IMR-90 (cell line): ENCODE measurements at regions not wholly inside any gene's neighbourhood (a gene's known extent, or its start where the extent isn't known, plus 50 kb on each side); places are given as distances from the start of the nearest gene placed in this dataset.

ENCODE experiments used
- ATAC-seq: fragments of 200-7000 bp; cut with Tn5 transposase; 2 replicates; pipeline ENCODE4 v1.9.1; 2020; ENCODE audit warnings: low read depth, mild to moderate bottlenecking, moderate library complexity
- BruUV-seq: library from RNA; stranded (reverse); fragments of 400-500 nt; replicated peaks from 2 replicates; lab custom pipeline; 2021; lab: Mats Ljungman, UMichigan
- CTCF ChIA-PET: fragments of 300-600 bp; formaldehyde crosslinking; extraction: SDS; loops from one replicate; lab custom pipeline; 2021; ENCODE audit warnings: antibody characterized with exemption; lab: Yijun Ruan, JAX
- POLR2A ChIA-PET: fragments of 300-600 bp; sonication (Branson Sonifier 250); formaldehyde crosslinking; loops from one replicate; lab custom pipeline; 2022; ENCODE audit warnings: antibody characterized with exemption; ENCODE audit not compliant: unreplicated experiment; lab: Charles Lee
- DNase-seq: peaks from one replicate; pipeline ENCODE4 v3.0.0; 2013
- H2AFZ ChIP-seq: replicated peaks from 2 replicates; pipeline ENCODE3; 2013; ENCODE audit warnings: low read length, mild to moderate bottlenecking; ENCODE audit not compliant: poor library complexity
- H2AK5ac ChIP-seq: 2 replicates; pipeline ENCODE4 v1.6.1; 2013; ENCODE audit warnings: low read depth, low read length, inconsistent platforms
- H2AK9ac ChIP-seq: replicated peaks from 2 replicates; pipeline ENCODE3; 2013; ENCODE audit warnings: mild to moderate bottlenecking, low read depth, low read length, moderate library complexity; ENCODE audit not compliant: poor library complexity
- H2BK120ac ChIP-seq: 2 replicates; pipeline ENCODE4 v1.6.1; 2013; ENCODE audit warnings: low read depth, low read length, inconsistent platforms
- H2BK15ac ChIP-seq: 3 replicates; pipeline ENCODE4 v1.6.1; 2013; ENCODE audit warnings: low read depth, low read length, inconsistent platforms
- H2BK20ac ChIP-seq: 2 replicates; pipeline ENCODE4 v1.6.1; 2013; ENCODE audit warnings: low read depth, mild to moderate bottlenecking, inconsistent platforms, low read length, moderate library complexity
- H2BK5ac ChIP-seq: 2 replicates; pipeline ENCODE4 v1.6.1; 2013; ENCODE audit warnings: mild to moderate bottlenecking, low read depth, low read length, inconsistent platforms; ENCODE audit not compliant: poor library complexity, severe bottlenecking
- H3K14ac ChIP-seq: replicated peaks from 2 replicates; pipeline ENCODE4 v1.6.1; 2013; ENCODE audit warnings: low read depth, low read length, inconsistent platforms
- H3K18ac ChIP-seq: 2 replicates; pipeline ENCODE4 v1.6.1; 2013; ENCODE audit warnings: low read depth, low read length, control low read depth
- H3K23ac ChIP-seq: 2 replicates; pipeline ENCODE4 v1.6.1; 2013; ENCODE audit warnings: low read depth, low read length, inconsistent platforms
- H3K27ac ChIP-seq: 2 replicates; pipeline ENCODE4 v1.5.1; 2013; ENCODE audit warnings: mild to moderate bottlenecking, control low read depth, low read length; ENCODE audit not compliant: insufficient read depth
- H3K27me3 ChIP-seq: 2 replicates; pipeline ENCODE4 v1.6.1; 2013; ENCODE audit warnings: low read length; ENCODE audit not compliant: control insufficient read depth, insufficient read depth
- H3K36me3 ChIP-seq: 2 replicates; pipeline ENCODE4 v1.6.1; 2013; ENCODE audit warnings: low read length, mixed read lengths; ENCODE audit not compliant: control insufficient read depth, insufficient read depth
- H3K4ac ChIP-seq: 2 replicates; pipeline ENCODE4 v1.6.1; 2013; ENCODE audit warnings: low read depth, low read length, inconsistent platforms
- H3K4me1 ChIP-seq: 2 replicates; pipeline ENCODE4 v1.6.1; 2013; ENCODE audit warnings: low read length, mixed read lengths; ENCODE audit not compliant: control insufficient read depth, insufficient read depth
- H3K4me2 ChIP-seq: 2 replicates; pipeline ENCODE4 v1.6.1; 2013; ENCODE audit warnings: low read depth, mild to moderate bottlenecking, control low read depth, low read length, moderate library complexity
- H3K4me3 ChIP-seq: 2 replicates; pipeline ENCODE4 v1.5.1; 2013; ENCODE audit warnings: low read depth, mild to moderate bottlenecking, control low read depth, low read length, moderate library complexity; ENCODE audit not compliant: insufficient read depth
- H3K56ac ChIP-seq: 2 replicates; pipeline ENCODE4 v1.6.1; 2013; ENCODE audit warnings: low read length, inconsistent platforms; ENCODE audit not compliant: insufficient read depth; ENCODE audit errors: extremely low read depth
- H3K79me1 ChIP-seq, 2 experiments: 2 replicates each; pipeline ENCODE4 v1.6.1; 2013; ENCODE audit warnings: low read length in 2 of 2, inconsistent platforms in 1 of 2, low read depth in 1 of 2
- H3K9ac ChIP-seq: 2 replicates; pipeline ENCODE4 v1.6.1; 2013; ENCODE audit warnings: low read depth, low read length, control low read depth
- H3K9me1 ChIP-seq: 2 replicates; pipeline ENCODE4 v1.6.1; 2013; ENCODE audit warnings: low read length, inconsistent platforms; ENCODE audit not compliant: insufficient read depth
- H3K9me3 ChIP-seq: 2 replicates; pipeline ENCODE4 v1.6.1; 2013; ENCODE audit warnings: low read length; ENCODE audit not compliant: control insufficient read depth, insufficient read depth
- H4K20me1 ChIP-seq: 2 replicates; pipeline ENCODE4 v1.6.1; 2013; ENCODE audit warnings: low read length, inconsistent platforms; ENCODE audit not compliant: insufficient read depth
- H4K5ac ChIP-seq: 2 replicates; pipeline ENCODE4 v1.6.1; 2013; ENCODE audit warnings: mild to moderate bottlenecking, low read depth, low read length, control low read depth
- H4K8ac ChIP-seq, 2 experiments: 2 replicates each; pipeline ENCODE4 v1.6.1; 2013; ENCODE audit warnings: low read depth in 2 of 2, low read length in 2 of 2, control low read depth in 1 of 2, inconsistent platforms in 1 of 2
- H4K91ac ChIP-seq: 2 replicates; pipeline ENCODE4 v1.6.1; 2013; ENCODE audit warnings: low read depth, low read length, inconsistent platforms; ENCODE audit not compliant: insufficient read depth
- NFE2L2 ChIP-seq: fragments of 150-350 bp; IDR thresholded peaks from 2 replicates; pipeline ENCODE4 v1.6.1; 2016; ENCODE audit warnings: low read depth, mild to moderate bottlenecking, low read length
- dilution Hi-C: fragments of 300-500 bp; cut with HindIII; formaldehyde crosslinking; loops from one replicate; pipeline ENCODE4 v1.14.3; 2018; ENCODE audit warnings: low sequenced_read_pairs; ENCODE audit not compliant: unreplicated experiment
- in situ Hi-C: fragments of 300-500 bp; cut with MboI; formaldehyde crosslinking; loops from 3 replicates; pipeline ENCODE4 v1.14.3; 2019; ENCODE audit warnings: low sequenced_read_pairs, inconsistent platforms, mixed read lengths
- intact Hi-C: fragments of 100-400 bp; cut with micrococcal nuclease; formaldehyde crosslinking; loops from 2 replicates; pipeline ENCODE4 v1.10.0; 2022
- TF ChIP-seq, protein P1 (sequence below): fragments of 150-350 bp; IDR thresholded peaks from 2 replicates; pipeline ENCODE4 v1.6.1; 2017; ENCODE audit warnings: mild to moderate bottlenecking, antibody characterized with exemption, low read length, low read depth

GRCh38 chr5:39870137-39870536, 445.4 kb upstream of the DAB2 start:
- DNase-seq (no peak), ATAC-seq (no peak)
- H2BK5ac ChIP-seq = no peak overlapping the region
- CTCF ChIA-PET = no interaction called here
- no peak overlapping the region for H3K4me2 ChIP-seq
- H4K20me1 ChIP-seq = no peaks in the 10 kb centered on the region
- H3K9me1 ChIP-seq = no peaks in the 10 kb centered on the region
- H4K8ac ChIP-seq = no peak overlapping the region
- H3K14ac ChIP-seq = no peak overlapping the region
- H3K9me3 ChIP-seq = no peaks in the 10 kb centered on the region
- no peak overlapping the region for H2BK20ac ChIP-seq
- H2AK9ac ChIP-seq = no peak overlapping the region
- H2BK120ac ChIP-seq = no peak overlapping the region
- no peak overlapping the region for H2AK5ac ChIP-seq
- no peak overlapping the region for H4K5ac ChIP-seq
- no peaks in the 10 kb centered on the region for H3K27me3 ChIP-seq
- H3K18ac ChIP-seq = no peak overlapping the region
- dilution Hi-C loops (no loop called here), in situ Hi-C loops (no loop called here), intact Hi-C loops (no loop called here)
- H2BK15ac ChIP-seq = no peak overlapping the region
- POLR2A ChIA-PET = no interaction called here
- H3K4ac ChIP-seq = no peak overlapping the region
- H2AFZ ChIP-seq = no peak overlapping the region
- H3K36me3 ChIP-seq = no peaks in the 10 kb centered on the region
- H3K4me3 ChIP-seq = no peak overlapping the region
- TF ChIP-seq, protein P1, sequence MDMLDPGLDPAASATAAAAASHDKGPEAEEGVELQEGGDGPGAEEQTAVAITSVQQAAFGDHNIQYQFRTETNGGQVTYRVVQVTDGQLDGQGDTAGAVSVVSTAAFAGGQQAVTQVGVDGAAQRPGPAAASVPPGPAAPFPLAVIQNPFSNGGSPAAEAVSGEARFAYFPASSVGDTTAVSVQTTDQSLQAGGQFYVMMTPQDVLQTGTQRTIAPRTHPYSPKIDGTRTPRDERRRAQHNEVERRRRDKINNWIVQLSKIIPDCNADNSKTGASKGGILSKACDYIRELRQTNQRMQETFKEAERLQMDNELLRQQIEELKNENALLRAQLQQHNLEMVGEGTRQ = no peak
- no peak for TF ChIP-seq NFE2L2
- H3K27ac ChIP-seq = no peak overlapping the region
- H3K23ac ChIP-seq = no peak overlapping the region
- no peak overlapping the region for H3K9ac ChIP-seq
- H3K56ac ChIP-seq = no peak overlapping the region
- no peak overlapping the region for H4K91ac ChIP-seq
- H3K79me1 ChIP-seq = no peaks in the 10 kb centered on the region
- H3K4me1 ChIP-seq = no peaks in the 10 kb centered on the region
- no TSS peak for BruUV-seq
